ENCODE measurements at regions not wholly inside any gene's neighbourhood (a gene's known extent, or its start where the extent isn't known, plus 50 kb on each side); places are given as distances from the start of the nearest gene placed in this dataset.
"Not testable (repeated sequence)": the region's sequence is repeated elsewhere in the genome, so short reads cannot be mapped to it uniquely, and the experiment has no call there.

GRCh38 chr4:72761368-72762038 lies 192.5 kb upstream of the ADAMTS3 start (continued):
- no peak for TF ChIP-seq ZBTB43 (CRISPR knock-in tag; IDR thresholded peaks at IDR 0.05)
- TF ChIP-seq ZNF263 (CRISPR knock-in tag; IDR thresholded peaks at IDR 0.05; ENCODE audit: low read depth) = no peak
- TF ChIP-seq AR (CRISPR knock-in tag; IDR thresholded peaks at IDR 0.05) = no peak
- TF ChIP-seq ATF2 (CRISPR knock-in tag; IDR thresholded peaks at IDR 0.05; ENCODE audit: borderline replicate concordance, low read depth) = no peak
- no peak for TF ChIP-seq TEAD1 (CRISPR knock-in tag; IDR thresholded peaks at IDR 0.05)
- TF ChIP-seq FOXK1 (CRISPR knock-in tag; IDR thresholded peaks at IDR 0.05) = no peak
- TF ChIP-seq CREB1 (CRISPR knock-in tag; IDR thresholded peaks at IDR 0.05) = no peak

GRCh38 chr4:72753414-72753813 lies 184.4 kb upstream of the ADAMTS3 start:
- ATAC-seq; H3K4me3 Mint-ChIP-seq; H3K27ac Mint-ChIP-seq; POLR2A ChIA-PET; DNase-seq (ENCODE audit: low spot score); H3K27me3 Mint-ChIP-seq (ENCODE audit: low read depth); H3K4me1 Mint-ChIP-seq; CTCF ChIA-PET: not testable (repeated sequence)
- Mint-ChIP-seq H3K9me3 (peaks cover 62% of the 10 kb centered on the region), H3K36me3 (peaks cover 11% of the 10 kb centered on the region)

GRCh38 chr4:72744103-72744725 lies 175.2 kb upstream of the ADAMTS3 start:
- H3K36me3 Mint-ChIP-seq = no peaks in the 10 kb centered on the region
- H3K4me1 Mint-ChIP-seq = no peaks in the 10 kb centered on the region
- no peak for DNase-seq (ENCODE audit: low spot score)
- H3K4me3 Mint-ChIP-seq = no peak overlapping the region
- TF ChIP-seq HMGA2 (CRISPR knock-in tag; IDR thresholded peaks at IDR 0.05) (no peak), NFATC4 (CRISPR knock-in tag; IDR thresholded peaks at IDR 0.05) (no peak), STAT6 (CRISPR knock-in tag; conservative IDR thresholded peaks at IDR 0.05; ENCODE audit: low read depth) (no peak), PRRX2 (CRISPR knock-in tag; IDR thresholded peaks at IDR 0.05) (no peak), CREM (CRISPR knock-in tag; IDR thresholded peaks at IDR 0.05) (no peak), FOXP1 (CRISPR knock-in tag; IDR thresholded peaks at IDR 0.05; ENCODE audit: borderline replicate concordance) (no peak), ETV6 (CRISPR knock-in tag; IDR thresholded peaks at IDR 0.05) (no peak), TEAD1 (CRISPR knock-in tag; IDR thresholded peaks at IDR 0.05) (no peak), E2F5 (CRISPR knock-in tag; IDR thresholded peaks at IDR 0.05) (no peak), TEAD4 (CRISPR knock-in tag; IDR thresholded peaks at IDR 0.05) (no peak), ELF4 (CRISPR knock-in tag; IDR thresholded peaks at IDR 0.05; ENCODE audit: low read depth) (no peak), ATF2 (CRISPR knock-in tag; IDR thresholded peaks at IDR 0.05; ENCODE audit: borderline replicate concordance, low read depth) (no peak), ZNF263 (CRISPR knock-in tag; IDR thresholded peaks at IDR 0.05; ENCODE audit: low read depth) (no peak), IRF1 (CRISPR knock-in tag; IDR thresholded peaks at IDR 0.05) (no peak)
- peaks cover 4% of the 10 kb centered on the region; the same call in 1 of the 2 replicates for H3K9me3 Mint-ChIP-seq
- ChIA-PET POLR2A (no interaction called here), CTCF (no interaction called here)
- no peak for ATAC-seq
- H3K27ac Mint-ChIP-seq = no peak overlapping the region
- H3K27me3 Mint-ChIP-seq (ENCODE audit: low read depth) = no peaks in the 10 kb centered on the region

All from WTC11 (cell line).